GM12878 (cell line): ENCODE measurements at regions not wholly inside any gene's neighbourhood (a gene's known extent, or its start where the extent isn't known, plus 50 kb on each side); places are given as distances from the start of the nearest gene placed in this dataset.

Experiments
- ATAC-seq: fragments of 200-7000 bp; cut with Tn5 transposase; 3 replicates; pipeline ENCODE4 v1.9.1; 2020; ENCODE audit warnings: mild to moderate bottlenecking, moderate library complexity
- BruUV-seq: library from RNA; stranded (reverse); fragments of 400-500 nt; replicated peaks from 2 replicates; lab custom pipeline; 2021; lab: Mats Ljungman, UMichigan
- CTCF ChIA-PET: fragments of 300-600 bp; sonication (Branson Sonifier 250); formaldehyde crosslinking; extraction: SDS; loops from one replicate; lab custom pipeline; 2021; ENCODE audit warnings: inconsistent platforms; lab: Yijun Ruan, JAX
- POLR2A ChIA-PET: fragments of 350-600 bp; formaldehyde crosslinking; extraction: SDS; loops from one replicate; lab custom pipeline; 2021; ENCODE audit warnings: inconsistent platforms; lab: Charles Lee
- RAD21 ChIA-PET: fragments of 300-600 bp; sonication (Branson Sonifier 250); formaldehyde crosslinking; loops from one replicate; lab custom pipeline; 2023; ENCODE audit warnings: antibody characterized with exemption; ENCODE audit not compliant: unreplicated experiment; lab: Charles Lee
- SMC1A ChIA-PET: fragments of 300-600 bp; sonication (Branson Sonifier 250); formaldehyde crosslinking; loops from one replicate; lab custom pipeline; 2023; ENCODE audit not compliant: unreplicated experiment, uncharacterized antibody; lab: Charles Lee
- DNase-seq: peaks from one replicate; pipeline ENCODE4 v3.0.0-alpha.2; 2011; ENCODE audit warnings: low read depth, low spot score
- FAIRE-seq: peaks from 3 replicates; lab custom pipeline; 2011; peaks lifted over from hg19 to GRCh38; lab: Jason Lieb, UNC
- H2AFZ ChIP-seq: 2 replicates; pipeline ENCODE4 v1.6.0; 2011; ENCODE audit warnings: low read depth, low read length, control low read depth; ENCODE audit not compliant: control insufficient read depth
- H3K27ac ChIP-seq: 2 replicates; pipeline ENCODE4 v1.5.1; 2011; ENCODE audit warnings: control low read depth; ENCODE audit not compliant: control insufficient read depth, insufficient read depth
- H3K27me3 ChIP-seq, 2 experiments: replicated peaks in 1 of 2; 2 replicates each; pipeline versions ENCODE4 v1.6.0 to v1.6.1; 2011; ENCODE audit warnings: low read length in 1 of 2; ENCODE audit not compliant: control insufficient read depth in 2 of 2, insufficient read depth in 2 of 2
- H3K36me3 ChIP-seq, 2 experiments: 2 replicates each; pipeline ENCODE4 v1.5.1; 2011; ENCODE audit warnings: low read length in 1 of 2; ENCODE audit not compliant: control insufficient read depth in 2 of 2, insufficient read depth in 2 of 2
- H3K4me1 ChIP-seq: 2 replicates; pipeline ENCODE4 v1.6.1; 2011; ENCODE audit warnings: mild to moderate bottlenecking, low read length, moderate library complexity, mixed read lengths; ENCODE audit not compliant: control insufficient read depth, insufficient read depth
- H3K4me2 ChIP-seq: 2 replicates; pipeline ENCODE4 v1.6.0; 2011; ENCODE audit warnings: control low read depth; ENCODE audit not compliant: control insufficient read depth, insufficient read depth
- H3K4me3 ChIP-seq: fragments of 200-600 bp; sonication (generic); 2 replicates; pipeline ENCODE4 v1.5.1; 2016
- H3K79me2 ChIP-seq: 2 replicates; pipeline ENCODE4 v1.6.0; 2011; ENCODE audit warnings: low read length; ENCODE audit not compliant: control insufficient read depth, insufficient read depth
- H3K9ac ChIP-seq: 2 replicates; pipeline ENCODE4 v1.8.0; 2011; ENCODE audit warnings: low read length, control low read depth, mixed read lengths; ENCODE audit not compliant: control insufficient read depth, insufficient read depth
- H3K9me3 ChIP-seq: replicated peaks from 3 replicates; pipeline ENCODE4 v1.5.1; 2011; ENCODE audit warnings: mild to moderate bottlenecking, low read length; ENCODE audit not compliant: control insufficient read depth, insufficient read depth
- H4K20me1 ChIP-seq: 2 replicates; pipeline ENCODE4 v1.6.0; 2011; ENCODE audit not compliant: control insufficient read depth, insufficient read depth
- ATF7 ChIP-seq: fragments of 450-650 bp; IDR thresholded peaks from 2 replicates; pipeline ENCODE4 v1.6.1; 2016; ENCODE audit warnings: low read depth, mild to moderate bottlenecking
- CHD1 ChIP-seq: IDR thresholded peaks from 2 replicates; pipeline ENCODE4 v1.6.1; 2012; ENCODE audit warnings: low read depth, low read length, improper control_type of control experiment
- CHD4 ChIP-seq: fragments of 200-600 bp; sonication (generic); IDR thresholded peaks from 2 replicates; pipeline ENCODE4 v1.6.1; 2016; ENCODE audit warnings: mild to moderate bottlenecking
- CTCF ChIP-seq, 3 experiments: IDR thresholded peaks in 2 of 3; conservative IDR thresholded peaks in 1 of 3; 2 replicates each; pipeline ENCODE4 v1.5.1; 2011; ENCODE audit warnings: low read depth in 3 of 3, low read length in 3 of 3, mild to moderate bottlenecking in 3 of 3, control low read depth in 2 of 3, moderate library complexity in 2 of 3, inconsistent platforms in 1 of 3, mixed read lengths in 1 of 3; ENCODE audit not compliant: control insufficient read depth in 2 of 3, insufficient read depth in 1 of 3; ENCODE audit errors: extremely low read depth in 1 of 3
- KAT2A ChIP-seq: conservative IDR thresholded peaks from 2 replicates; pipeline ENCODE4 v1.6.1; 2011; ENCODE audit warnings: low read depth, low read length; ENCODE audit not compliant: control insufficient read depth
- MEF2B ChIP-seq: fragments of 450-650 bp; IDR thresholded peaks from 2 replicates; pipeline ENCODE4 v1.6.1; 2018; ENCODE audit warnings: mild to moderate bottlenecking, moderate library complexity; ENCODE audit not compliant: partially characterized antibody, poor library complexity, severe bottlenecking
- NR2C2 ChIP-seq: IDR thresholded peaks from 2 replicates; pipeline ENCODE4 v1.6.1; 2011; ENCODE audit warnings: borderline replicate concordance, low read depth; ENCODE audit not compliant: control insufficient read depth, insufficient read length
- SMAD1 ChIP-seq: fragments of 450-650 bp; IDR thresholded peaks from 2 replicates; pipeline ENCODE4 v1.6.1; 2018; ENCODE audit warnings: mild to moderate bottlenecking, low read depth; ENCODE audit not compliant: partially characterized antibody
- SMC3 ChIP-seq: IDR thresholded peaks from 2 replicates; pipeline ENCODE4 v1.6.1; 2011; ENCODE audit warnings: low read length, improper control_type of control experiment, borderline replicate concordance
- SUPT20H ChIP-seq: IDR thresholded peaks from 2 replicates; pipeline ENCODE4 v1.6.1; 2011; ENCODE audit warnings: low read depth, mild to moderate bottlenecking, low read length, moderate library complexity, borderline replicate concordance; ENCODE audit not compliant: control insufficient read depth
- ZBTB4 ChIP-seq: fragments of 450-650 bp; formaldehyde crosslinking; IDR thresholded peaks from 2 replicates; pipeline ENCODE4 v1.4.0; 2022; ENCODE audit warnings: mild to moderate bottlenecking, moderate library complexity
- WGBS: methylation state at CpG from one replicate; pipeline ENCODE4 v1.1.6; 2016; ENCODE audit warnings: low lambda C conversion rate; ENCODE audit not compliant: insufficient replicate concordance, insufficient coverage; ENCODE audit errors: missing lambda C conversion rate; 5-methylcytosine and 5-hydroxymethylcytosine counted together
- in situ Hi-C: fragments of 300-500 bp; cut with MboI; formaldehyde crosslinking; loops from 9 replicates; pipeline ENCODE4 v1.14.3; 2018; ENCODE audit warnings: mixed read lengths
- intact Hi-C: fragments of 100-400 bp; cut with micrococcal nuclease; formaldehyde crosslinking; loops from one replicate; pipeline ENCODE4 v1.14.2; 2022; ENCODE audit not compliant: unreplicated experiment

- TF ChIP-seq ZBTB4 (CRISPR knock-in tag), result no peak
- TF ChIP-seq SMC3, result peak; percentile 55; the same call in 1 of the 2 replicates
- TF ChIP-seq CTCF (IDR thresholded peaks at IDR 0.05 in 2 of 3, conservative IDR thresholded peaks at IDR 0.05 in 1 of 3; ENCODE audit: control insufficient read depth in 2 of 3, extremely low read depth in 1 of 3, insufficient read depth in 1 of 3, low read depth in 3 of 3, low read length in 3 of 3), result peak; percentile 35 to 40 (median 38)
- no peak for TF ChIP-seq MEF2B
Observed at GRCh38 chr15:29925227-29926082, 103.2 kb upstream of the TJP1 start (continued).

- Histone ChIP-seq H3K9me3 (no peaks in the 10 kb centered on the region), H3K4me1 (no peaks in the 10 kb centered on the region), H2AFZ (no peak overlapping the region), H3K36me3 (no peaks in the 10 kb centered on the region), H3K4me3 (no peak overlapping the region), H3K9ac (no peak overlapping the region), H3K27ac (no peak overlapping the region), H3K79me2 (no peaks in the 10 kb centered on the region), H3K27me3 (no peaks in the 10 kb centered on the region; a peak in 2 of 4 replicates), H4K20me1 (no peaks in the 10 kb centered on the region), H3K4me2 (no peak overlapping the region)
- WGBS, result 21% methylated on average over 4 of the region's 4 CpGs
- BruUV-seq, result no TSS peak
- FAIRE-seq (no peak), ATAC-seq (no peak), DNase-seq (no peak)
- RAD21 ChIA-PET, result no interaction called here
- no peak for TF ChIP-seq ATF7
- TF ChIP-seq KAT2A, result no peak
- no peak for TF ChIP-seq SMAD1
- TF ChIP-seq CHD4, result no peak
- no peak for TF ChIP-seq NR2C2
- no peak for TF ChIP-seq CHD1
- TF ChIP-seq SUPT20H, result no peak
- intact Hi-C loops (loop anchor here (5.0 kb wide), 1 partner anchor 177 kb away; no protein-coding TSS in a partner anchor), in situ Hi-C loops (no loop called here)
- SMC1A ChIA-PET, result no interaction called here
- CTCF ChIA-PET, result interaction anchor here (2.5 kb wide), 1 partner anchor 177 kb away, joined by 16 read pairs; no protein-coding TSS in a partner anchor
- POLR2A ChIA-PET, result no interaction called here
Observed at GRCh38 chr15:29924750-29925149, 102.5 kb upstream of the TJP1 start.
